ENCODE measurements at regions not wholly inside any gene's neighbourhood (a gene's known extent, or its start where the extent isn't known, plus 50 kb on each side); places are given as distances from the start of the nearest gene placed in this dataset.

DNA sequence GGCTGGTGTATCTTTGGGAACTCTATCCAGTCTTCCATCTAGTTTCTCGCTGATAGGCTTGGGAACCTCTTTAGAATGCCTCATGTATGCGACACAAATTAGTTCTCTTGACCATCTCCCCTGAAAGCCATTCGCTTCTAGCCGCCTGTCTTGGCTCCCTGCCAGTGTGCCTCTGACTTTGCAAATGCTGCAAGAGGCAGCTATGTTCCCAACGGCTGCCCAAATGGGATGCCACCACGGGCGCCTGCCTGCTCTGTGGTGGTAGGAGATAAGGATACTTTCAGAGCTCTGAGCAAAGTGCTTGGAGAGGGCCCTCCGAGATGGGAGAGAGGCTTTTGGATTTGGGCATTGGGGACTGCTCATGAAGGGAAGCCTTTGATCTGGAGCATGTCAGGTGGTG, 77.7 kb upstream of the IGFBP5 start:
- TF ChIP-seq CTCF (IDR thresholded peaks at IDR 0.05; ENCODE audit: low read depth, low read length) (no peak), MYC (IDR thresholded peaks at IDR 0.05; ENCODE audit: low read depth, low read length) (no peak), POLR2A (IDR thresholded peaks at IDR 0.05; ENCODE audit: extremely low read depth, insufficient read length) (no peak), MAX (IDR thresholded peaks at IDR 0.05; ENCODE audit: low read depth, low read length) (no peak)
- DNase-seq (ENCODE audit: low read depth) = peak; percentile 14
- H3K4me3 ChIP-seq (ENCODE audit: low read depth, low read length) = no peak overlapping the region

- no peak for TF ChIP-seq MAX (IDR thresholded peaks at IDR 0.05; ENCODE audit: low read depth, low read length)
- no peak for TF ChIP-seq MYC (IDR thresholded peaks at IDR 0.05; ENCODE audit: low read depth, low read length)
- no peak for TF ChIP-seq POLR2A (IDR thresholded peaks at IDR 0.05; ENCODE audit: extremely low read depth, insufficient read length)
- no peak for TF ChIP-seq CTCF (IDR thresholded peaks at IDR 0.05; ENCODE audit: low read depth, low read length)
- peak; percentile 9 for DNase-seq (ENCODE audit: low read depth)
- no peak overlapping the region for H3K4me3 ChIP-seq (ENCODE audit: low read depth, low read length)
These were observed 75.4 kb upstream of the IGFBP5 start for GRCh38 chr2:216770717-216771116.

DNA sequence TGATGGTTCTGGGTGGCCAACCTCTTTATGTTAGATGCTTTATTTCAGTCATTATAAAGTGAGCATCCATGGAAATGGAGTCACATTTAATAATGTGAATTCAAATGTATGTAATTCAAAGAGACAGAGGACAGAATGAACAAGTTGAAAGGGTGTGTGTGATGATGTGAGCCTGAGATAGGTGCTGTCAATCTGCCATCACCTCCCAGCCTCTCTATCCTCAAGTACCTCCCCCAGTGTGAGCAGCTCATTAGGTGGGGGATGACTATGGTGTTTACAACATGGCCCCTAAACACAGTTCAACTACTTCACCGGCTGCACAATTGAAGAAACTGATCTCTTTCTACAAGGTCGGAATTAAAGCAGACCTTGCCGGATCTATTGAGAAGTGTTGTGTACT, 74.7 kb upstream of the IGFBP5 start:
- no peak for TF ChIP-seq MYC (IDR thresholded peaks at IDR 0.05; ENCODE audit: low read depth, low read length)
- TF ChIP-seq CTCF (IDR thresholded peaks at IDR 0.05; ENCODE audit: low read depth, low read length) = no peak
- no peak for TF ChIP-seq POLR2A (IDR thresholded peaks at IDR 0.05; ENCODE audit: extremely low read depth, insufficient read length)
- TF ChIP-seq MAX (IDR thresholded peaks at IDR 0.05; ENCODE audit: low read depth, low read length) = no peak
- no peak for DNase-seq (ENCODE audit: low read depth)
- no peak overlapping the region for H3K4me3 ChIP-seq (ENCODE audit: low read depth, low read length)

- no peak overlapping the region for H3K4me3 ChIP-seq (ENCODE audit: low read depth, low read length)
- no peak for TF ChIP-seq MYC (IDR thresholded peaks at IDR 0.05; ENCODE audit: low read depth, low read length)
- TF ChIP-seq CTCF (IDR thresholded peaks at IDR 0.05; ENCODE audit: low read depth, low read length) = no peak
- no peak for TF ChIP-seq POLR2A (IDR thresholded peaks at IDR 0.05; ENCODE audit: extremely low read depth, insufficient read length)
- TF ChIP-seq MAX (IDR thresholded peaks at IDR 0.05; ENCODE audit: low read depth, low read length) = no peak
- DNase-seq (ENCODE audit: low read depth) = no peak
These were observed 74.3 kb upstream of the IGFBP5 start for GRCh38 chr2:216769626-216770025.

DNA sequence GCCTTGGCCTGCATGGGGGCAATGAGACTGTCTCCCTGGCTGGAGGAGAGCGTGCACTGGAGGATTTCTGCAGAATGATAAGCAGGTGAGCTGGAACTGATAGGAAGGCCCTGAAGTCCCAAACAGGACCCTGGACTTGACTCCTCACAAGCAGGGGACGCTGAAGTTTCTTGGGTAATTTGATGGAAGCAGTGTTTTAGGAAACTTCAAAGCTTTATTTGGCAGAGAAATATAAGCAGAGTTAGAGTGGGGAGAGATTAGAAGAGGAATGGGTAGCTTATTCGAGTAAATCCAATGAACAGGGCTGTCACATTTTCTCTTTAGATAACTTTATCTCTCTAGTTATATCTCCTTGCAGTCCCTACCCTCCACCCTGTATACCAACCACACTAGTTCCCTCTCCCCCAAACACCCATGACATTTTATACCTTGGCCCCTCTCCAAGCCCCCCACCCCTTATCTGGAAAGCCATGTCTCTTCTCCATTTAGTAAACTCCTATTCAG, 73.6 kb upstream of the IGFBP5 start:
- no peak overlapping the region for H3K4me3 ChIP-seq (ENCODE audit: low read depth, low read length)
- DNase-seq (ENCODE audit: low read depth) = no peak
- TF ChIP-seq MAX (IDR thresholded peaks at IDR 0.05; ENCODE audit: low read depth, low read length) (no peak), MYC (IDR thresholded peaks at IDR 0.05; ENCODE audit: low read depth, low read length) (no peak), CTCF (IDR thresholded peaks at IDR 0.05; ENCODE audit: low read depth, low read length) (no peak), POLR2A (IDR thresholded peaks at IDR 0.05; ENCODE audit: extremely low read depth, insufficient read length) (no peak)
